ENCODE measurements at regions not wholly inside any gene's neighbourhood (a gene's known extent, or its start where the extent isn't known, plus 50 kb on each side); places are given as distances from the start of the nearest gene placed in this dataset.

GRCh38 chr7:119935418-119936025 is 337.5 kb upstream of the KCND2 start:
- TF ChIP-seq CTCF (IDR thresholded peaks at IDR 0.05) (no peak), EP300 (IDR thresholded peaks at IDR 0.05) (no peak)
